Colonic mucosa (tissue), 4 donors: ENCODE measurements at regions not wholly inside any gene's neighbourhood (a gene's known extent, or its start where the extent isn't known, plus 50 kb on each side); places are given as distances from the start of the nearest gene placed in this dataset.

Source experiments
- DNase-seq: peaks from one replicate; pipeline ENCODE4 v3.0.0-alpha.2; 2020
- H3K27ac ChIP-seq: fragments of 200-600 bp; one replicate; pipeline ENCODE4 v1.8.0; 2021
- H3K27me3 ChIP-seq: fragments of 200-600 bp; one replicate; pipeline ENCODE4 v1.8.0; 2021
- H3K36me3 ChIP-seq: fragments of 200-600 bp; one replicate; pipeline ENCODE4 v1.8.0; 2021
- H3K4me1 ChIP-seq: fragments of 200-600 bp; one replicate; pipeline ENCODE4 v1.8.0; 2021; ENCODE audit warnings: mild to moderate bottlenecking
- H3K4me3 ChIP-seq: fragments of 200-600 bp; one replicate; pipeline ENCODE4 v1.8.0; 2021
- H3K9ac ChIP-seq, 2 donors: one replicate each; pipeline ENCODE4 v1.7.0; 2013; ENCODE audit warnings: control low read depth in 2 of 2, low read depth in 2 of 2, low read length in 2 of 2
- H3K9me3 ChIP-seq: fragments of 200-600 bp; one replicate; pipeline ENCODE4 v1.8.0; 2021
- intact Hi-C: fragments of 100-400 bp; cut with DNase I; formaldehyde crosslinking; loops from one replicate; pipeline ENCODE4 v1.14.1; 2022
- TF ChIP-seq, protein P1 (sequence below): fragments of 200-600 bp; IDR thresholded peaks from one replicate; pipeline ENCODE4 v1.8.0; 2022; ENCODE audit warnings: antibody characterized with exemption, mild to moderate bottlenecking
- donor health status: healthy.
- donor health status: DM: no; HTN: no; CAD: no.
- donor health status: DM: no; HTN: no; CAD: no.

GRCh38 chrX:142503967-142504643 is 299.0 kb upstream of the MAGEC2 start:
- no peak overlapping the region for H3K9ac ChIP-seq
- no peaks in the 10 kb centered on the region for H3K4me1 ChIP-seq
- H3K27ac ChIP-seq: no peak overlapping the region
- DNase-seq: no peak
- H3K9me3 ChIP-seq: no peaks in the 10 kb centered on the region
- TF ChIP-seq, protein P1, sequence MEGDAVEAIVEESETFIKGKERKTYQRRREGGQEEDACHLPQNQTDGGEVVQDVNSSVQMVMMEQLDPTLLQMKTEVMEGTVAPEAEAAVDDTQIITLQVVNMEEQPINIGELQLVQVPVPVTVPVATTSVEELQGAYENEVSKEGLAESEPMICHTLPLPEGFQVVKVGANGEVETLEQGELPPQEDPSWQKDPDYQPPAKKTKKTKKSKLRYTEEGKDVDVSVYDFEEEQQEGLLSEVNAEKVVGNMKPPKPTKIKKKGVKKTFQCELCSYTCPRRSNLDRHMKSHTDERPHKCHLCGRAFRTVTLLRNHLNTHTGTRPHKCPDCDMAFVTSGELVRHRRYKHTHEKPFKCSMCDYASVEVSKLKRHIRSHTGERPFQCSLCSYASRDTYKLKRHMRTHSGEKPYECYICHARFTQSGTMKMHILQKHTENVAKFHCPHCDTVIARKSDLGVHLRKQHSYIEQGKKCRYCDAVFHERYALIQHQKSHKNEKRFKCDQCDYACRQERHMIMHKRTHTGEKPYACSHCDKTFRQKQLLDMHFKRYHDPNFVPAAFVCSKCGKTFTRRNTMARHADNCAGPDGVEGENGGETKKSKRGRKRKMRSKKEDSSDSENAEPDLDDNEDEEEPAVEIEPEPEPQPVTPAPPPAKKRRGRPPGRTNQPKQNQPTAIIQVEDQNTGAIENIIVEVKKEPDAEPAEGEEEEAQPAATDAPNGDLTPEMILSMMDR: no peak
- intact Hi-C loops: no loop called here
- H3K27me3 ChIP-seq: no peaks in the 10 kb centered on the region
- H3K36me3 ChIP-seq: no peaks in the 10 kb centered on the region
- H3K4me3 ChIP-seq: no peak overlapping the region

GRCh38 chrX:142502441-142502840 is 297.4 kb upstream of the MAGEC2 start:
- Histone ChIP-seq H3K9ac (no peak overlapping the region), H3K4me3 (no peak overlapping the region), H3K9me3 (no peaks in the 10 kb centered on the region), H3K27me3 (no peaks in the 10 kb centered on the region), H3K36me3 (no peaks in the 10 kb centered on the region), H3K4me1 (no peaks in the 10 kb centered on the region), H3K27ac (no peak overlapping the region)
- DNase-seq: no peak
- TF ChIP-seq, protein P1: no peak
- intact Hi-C loops: no loop called here

GRCh38 chrX:142499992-142500391 is 294.9 kb upstream of the MAGEC2 start:
- TF ChIP-seq, protein P1: no peak
- no peaks in the 10 kb centered on the region for H3K4me1 ChIP-seq
- no peak for DNase-seq
- H3K9me3 ChIP-seq: no peaks in the 10 kb centered on the region
- H3K9ac ChIP-seq: no peak overlapping the region
- intact Hi-C loops: no loop called here
- H3K27ac ChIP-seq: no peak overlapping the region
- H3K4me3 ChIP-seq: no peak overlapping the region
- no peaks in the 10 kb centered on the region for H3K27me3 ChIP-seq
- no peaks in the 10 kb centered on the region for H3K36me3 ChIP-seq

DNA sequence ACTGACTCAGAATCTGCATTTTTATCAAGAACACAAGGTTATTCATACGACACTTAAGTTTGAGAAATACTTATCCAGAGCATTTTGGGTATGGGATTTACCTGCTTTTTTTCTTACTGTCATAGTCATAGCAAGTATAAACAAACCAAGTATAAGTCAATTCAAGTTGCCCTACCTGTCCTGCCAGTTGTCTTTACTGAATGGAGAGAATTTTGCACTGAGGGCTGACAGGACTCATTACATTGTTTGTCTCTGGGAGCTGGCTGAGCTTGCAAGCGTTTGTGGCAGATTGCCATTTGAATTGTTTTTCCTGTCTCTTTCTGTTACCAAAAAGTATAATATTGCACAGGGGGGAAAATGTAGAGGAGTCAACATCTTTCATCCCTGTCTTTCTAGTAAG is 278.9 kb upstream of the MAGEC2 start:
- H3K27ac ChIP-seq: no peak overlapping the region
- H3K9ac ChIP-seq: no peak overlapping the region
- no peaks in the 10 kb centered on the region for H3K27me3 ChIP-seq
- no peaks in the 10 kb centered on the region for H3K9me3 ChIP-seq
- no peak for DNase-seq
- TF ChIP-seq, protein P1: no peak
- H3K4me1 ChIP-seq: no peaks in the 10 kb centered on the region
- no peaks in the 10 kb centered on the region for H3K36me3 ChIP-seq
- intact Hi-C loops: no loop called here
- H3K4me3 ChIP-seq: no peak overlapping the region

DNA sequence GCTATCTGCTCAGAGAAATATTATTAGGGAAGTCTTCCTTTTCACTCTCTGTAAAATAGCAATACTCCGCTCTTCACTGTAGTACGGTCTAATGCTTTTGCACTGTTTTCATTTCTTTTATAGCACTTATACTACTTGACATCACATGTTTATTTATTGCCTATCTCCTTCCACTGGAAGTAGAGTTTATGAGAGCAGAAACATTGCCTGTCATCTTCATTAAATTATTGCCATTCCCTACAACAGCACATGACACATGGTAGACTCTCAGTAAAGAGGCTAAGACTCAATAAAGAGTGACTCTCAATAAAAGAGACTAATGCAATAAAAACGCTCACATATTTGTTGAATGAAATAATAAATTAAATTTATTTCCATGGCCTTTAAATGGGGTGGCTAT is 241.3 kb upstream of the MAGEC2 start:
- intact Hi-C loops: no loop called here
- no peak overlapping the region for H3K9ac ChIP-seq
- H3K27me3 ChIP-seq: no peaks in the 10 kb centered on the region
- H3K4me3 ChIP-seq: no peak overlapping the region
- H3K36me3 ChIP-seq: no peaks in the 10 kb centered on the region
- TF ChIP-seq, protein P1: no peak
- no peaks in the 10 kb centered on the region for H3K9me3 ChIP-seq
- H3K4me1 ChIP-seq: no peaks in the 10 kb centered on the region
- H3K27ac ChIP-seq: no peak overlapping the region
- DNase-seq: no peak
